Parathyroid adenoma (tissue), 2 donors: ENCODE measurements at regions not wholly inside any gene's neighbourhood (a gene's known extent, or its start where the extent isn't known, plus 50 kb on each side); places are given as distances from the start of the nearest gene placed in this dataset.

Experiments
- H2AFZ ChIP-seq: fragments of 300-600 bp; sonication (generic); one replicate; pipeline ENCODE4 v1.7.0; 2017; ENCODE audit warnings: antibody characterized with exemption, mild to moderate bottlenecking
- H3K27ac ChIP-seq: fragments of 300-600 bp; sonication (generic); one replicate; pipeline ENCODE4 v1.7.0; 2017
- H3K27me3 ChIP-seq: fragments of 300-600 bp; sonication (generic); one replicate; pipeline ENCODE4 v1.7.0; 2017; ENCODE audit warnings: low read length; ENCODE audit not compliant: control insufficient read depth, insufficient read depth
- H3K36me3 ChIP-seq: fragments of 300-600 bp; sonication (generic); one replicate; pipeline ENCODE4 v1.7.0; 2017; ENCODE audit warnings: low read length; ENCODE audit not compliant: control insufficient read depth, insufficient read depth
- H3K4me1 ChIP-seq: fragments of 300-600 bp; sonication (generic); one replicate; pipeline ENCODE4 v1.7.0; 2017; ENCODE audit warnings: control low read depth
- H3K4me2 ChIP-seq: fragments of 300-600 bp; sonication (generic); one replicate; pipeline ENCODE4 v1.7.0; 2017; ENCODE audit warnings: low read length
- H3K4me3 ChIP-seq: fragments of 300-600 bp; sonication (generic); one replicate; pipeline ENCODE4 v1.7.0; 2017; ENCODE audit warnings: low read depth, low read length
- H3K79me2 ChIP-seq: fragments of 300-600 bp; sonication (generic); one replicate; pipeline ENCODE4 v1.7.0; 2017; ENCODE audit warnings: control low read depth
- H3K9ac ChIP-seq: fragments of 300-600 bp; sonication (generic); one replicate; pipeline ENCODE4 v1.7.0; 2017; ENCODE audit warnings: mild to moderate bottlenecking
- H3K9me3 ChIP-seq: fragments of 300-600 bp; sonication (generic); one replicate; pipeline ENCODE4 v1.7.0; 2017; ENCODE audit warnings: low read length; ENCODE audit not compliant: control insufficient read depth
- TF ChIP-seq, protein P1 (sequence below): fragments of 300-600 bp; sonication (generic); IDR thresholded peaks from one replicate; pipeline ENCODE4 v1.7.0; 2017; ENCODE audit warnings: antibody characterized with exemption, mild to moderate bottlenecking
- donor health status: primary hyperparathyroidism.

DNA sequence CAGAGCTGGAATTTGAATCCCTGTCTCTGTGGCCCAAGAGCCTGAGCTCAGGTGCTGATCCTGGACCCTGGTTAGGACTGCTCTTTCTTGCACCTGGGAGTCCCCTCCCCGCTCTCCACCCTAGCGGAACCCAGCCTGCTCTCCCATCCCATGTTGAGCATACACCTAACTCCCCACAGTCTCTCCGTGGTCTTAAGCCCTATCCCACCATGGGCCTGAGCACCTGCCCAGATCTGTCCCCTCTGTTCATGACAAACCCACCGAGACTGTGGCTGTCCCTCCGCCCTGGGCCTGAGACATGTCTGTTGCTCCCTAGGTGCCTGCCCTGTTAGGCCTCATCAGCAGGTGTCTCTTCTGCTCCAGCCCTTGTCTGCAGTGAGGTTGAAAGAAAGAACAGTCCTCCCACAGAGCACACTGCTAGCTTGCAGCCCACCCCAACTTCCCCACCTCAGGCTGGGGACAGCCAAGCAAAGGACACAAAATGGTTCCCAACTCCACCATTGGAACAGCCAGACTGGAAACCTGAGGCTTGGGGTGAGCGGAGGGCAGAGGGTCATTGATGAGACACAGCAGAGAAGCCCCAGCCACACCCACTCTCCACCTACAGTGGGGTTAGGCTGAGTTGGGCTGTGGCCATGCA is 118.5 kb downstream of the MATN1 start:
- TF ChIP-seq, protein P1, sequence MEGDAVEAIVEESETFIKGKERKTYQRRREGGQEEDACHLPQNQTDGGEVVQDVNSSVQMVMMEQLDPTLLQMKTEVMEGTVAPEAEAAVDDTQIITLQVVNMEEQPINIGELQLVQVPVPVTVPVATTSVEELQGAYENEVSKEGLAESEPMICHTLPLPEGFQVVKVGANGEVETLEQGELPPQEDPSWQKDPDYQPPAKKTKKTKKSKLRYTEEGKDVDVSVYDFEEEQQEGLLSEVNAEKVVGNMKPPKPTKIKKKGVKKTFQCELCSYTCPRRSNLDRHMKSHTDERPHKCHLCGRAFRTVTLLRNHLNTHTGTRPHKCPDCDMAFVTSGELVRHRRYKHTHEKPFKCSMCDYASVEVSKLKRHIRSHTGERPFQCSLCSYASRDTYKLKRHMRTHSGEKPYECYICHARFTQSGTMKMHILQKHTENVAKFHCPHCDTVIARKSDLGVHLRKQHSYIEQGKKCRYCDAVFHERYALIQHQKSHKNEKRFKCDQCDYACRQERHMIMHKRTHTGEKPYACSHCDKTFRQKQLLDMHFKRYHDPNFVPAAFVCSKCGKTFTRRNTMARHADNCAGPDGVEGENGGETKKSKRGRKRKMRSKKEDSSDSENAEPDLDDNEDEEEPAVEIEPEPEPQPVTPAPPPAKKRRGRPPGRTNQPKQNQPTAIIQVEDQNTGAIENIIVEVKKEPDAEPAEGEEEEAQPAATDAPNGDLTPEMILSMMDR, result no peak
- no peaks in the 10 kb centered on the region for H3K79me2 ChIP-seq
- no peak overlapping the region for H2AFZ ChIP-seq
- no peak overlapping the region for H3K27ac ChIP-seq
- no peak overlapping the region for H3K4me2 ChIP-seq
- no peaks in the 10 kb centered on the region for H3K4me1 ChIP-seq
- H3K36me3 ChIP-seq, result no peaks in the 10 kb centered on the region
- no peak overlapping the region for H3K4me3 ChIP-seq
- H3K9ac ChIP-seq, result no peak overlapping the region
- no peaks in the 10 kb centered on the region for H3K9me3 ChIP-seq
- no peaks in the 10 kb centered on the region for H3K27me3 ChIP-seq

DNA sequence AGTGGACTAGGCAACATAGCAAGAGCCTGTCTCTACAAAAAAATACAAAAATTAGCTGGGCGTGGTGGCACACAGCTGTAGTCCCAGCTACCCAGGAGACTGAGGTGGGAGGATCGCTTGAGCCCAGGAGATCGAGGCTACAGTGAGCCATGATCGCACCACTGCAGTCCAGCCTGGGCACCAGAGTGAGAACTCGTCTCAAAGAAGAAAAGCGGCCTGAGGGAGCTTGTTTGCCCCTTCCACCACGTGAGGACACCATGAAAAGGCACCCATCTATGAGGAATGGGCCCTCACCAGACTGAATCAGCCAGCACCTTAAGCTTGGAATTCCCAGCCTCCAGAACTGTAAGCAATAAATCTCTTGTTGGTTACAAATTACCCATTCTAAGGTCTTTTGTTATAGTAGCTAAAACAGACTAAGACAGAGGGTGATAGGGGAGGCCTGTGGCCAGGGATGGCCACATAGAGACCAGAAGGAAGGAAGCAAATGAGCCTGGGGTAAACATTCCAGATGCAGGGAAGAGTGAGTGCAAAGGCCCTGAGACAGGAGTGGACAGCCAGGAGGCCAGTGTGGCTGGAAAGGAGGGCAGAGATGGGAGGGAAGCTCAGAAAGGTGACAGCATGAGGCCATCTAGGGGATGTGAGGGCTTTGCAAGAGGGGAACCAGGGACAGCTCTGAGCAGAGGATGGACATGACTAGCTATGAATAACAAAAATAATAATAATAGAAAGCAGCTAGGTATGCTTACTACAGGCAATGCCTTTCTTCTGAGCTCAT is 120.1 kb downstream of the MATN1 start:
- no peaks in the 10 kb centered on the region for H3K9me3 ChIP-seq
- H3K27me3 ChIP-seq, result no peaks in the 10 kb centered on the region

DNA sequence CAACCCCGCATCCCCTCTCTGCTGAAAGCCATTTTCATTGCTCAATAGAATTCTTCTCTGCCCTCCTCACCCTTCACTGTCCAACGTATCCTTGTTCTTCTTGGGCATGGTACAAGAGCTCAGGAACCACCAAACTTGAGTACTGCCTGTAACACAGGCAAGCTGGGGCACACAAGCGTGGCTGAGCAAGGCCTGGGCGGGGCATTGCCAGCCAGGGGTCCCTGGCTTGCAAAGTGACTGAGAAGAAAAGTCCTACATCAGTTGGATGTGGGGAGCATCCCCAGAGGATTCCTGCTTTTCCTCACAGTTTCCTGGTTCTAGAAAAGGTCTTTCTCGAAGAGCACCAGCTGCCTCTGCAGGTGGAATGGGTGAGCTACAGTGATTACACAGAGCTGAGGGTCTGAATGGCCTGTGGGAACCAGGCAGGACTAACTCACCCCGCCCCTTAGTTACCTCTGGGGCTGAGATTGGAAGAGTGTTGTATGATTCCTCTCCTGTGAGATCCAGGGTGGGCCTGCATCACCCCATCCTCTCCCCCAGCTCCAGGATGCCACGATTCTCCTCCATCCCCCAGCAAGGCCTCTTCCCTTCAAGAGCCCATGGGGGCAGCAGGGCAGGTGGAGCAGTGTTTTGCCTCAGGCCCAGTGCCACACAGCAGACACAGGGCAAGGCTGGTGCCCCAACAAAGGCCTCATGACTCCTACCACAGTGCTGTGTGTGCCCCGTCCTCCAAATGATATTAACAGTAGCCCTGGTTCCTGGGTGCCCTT is 121.9 kb downstream of the MATN1 start:
- TF ChIP-seq, protein P1, result no peak
- H2AFZ ChIP-seq, result no peak overlapping the region
- no peaks in the 10 kb centered on the region for H3K36me3 ChIP-seq
- H3K4me2 ChIP-seq, result no peak overlapping the region
- no peak overlapping the region for H3K27ac ChIP-seq
- no peaks in the 10 kb centered on the region for H3K79me2 ChIP-seq
- H3K27me3 ChIP-seq, result no peaks in the 10 kb centered on the region
- H3K9ac ChIP-seq, result no peak overlapping the region
- no peaks in the 10 kb centered on the region for H3K4me1 ChIP-seq
- H3K9me3 ChIP-seq, result no peaks in the 10 kb centered on the region
- no peak overlapping the region for H3K4me3 ChIP-seq

More for the DNA sequence above, 120.1 kb downstream of the MATN1 start:
- Histone ChIP-seq H3K4me3 (no peak overlapping the region), H3K79me2 (no peaks in the 10 kb centered on the region), H3K4me1 (no peaks in the 10 kb centered on the region), H2AFZ (no peak overlapping the region), H3K36me3 (no peaks in the 10 kb centered on the region), H3K27ac (no peak overlapping the region), H3K9ac (no peak overlapping the region), H3K4me2 (no peak overlapping the region)
- TF ChIP-seq, protein P1, result no peak

DNA sequence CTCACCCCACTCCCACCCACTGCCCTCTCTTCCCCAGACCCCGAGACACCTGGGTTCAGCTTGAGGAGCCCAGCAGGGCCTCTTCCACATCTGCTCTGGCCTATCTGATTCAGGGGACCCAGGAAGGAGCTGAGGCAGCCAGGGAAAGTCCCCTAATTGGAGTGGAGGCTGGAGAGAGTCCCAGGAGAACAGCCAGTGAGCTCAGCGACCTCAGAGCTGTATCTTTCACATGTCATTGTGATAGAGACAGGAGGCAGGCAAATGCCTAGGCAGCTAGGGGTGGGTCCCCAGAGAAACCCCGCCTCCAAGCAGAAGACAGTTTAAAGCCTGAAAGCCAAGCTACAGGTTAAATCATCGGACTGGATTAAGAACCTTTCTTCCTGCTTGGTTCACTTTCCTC is 122.7 kb downstream of the MATN1 start:
- H3K9ac ChIP-seq, result no peak overlapping the region
- no peak overlapping the region for H3K4me3 ChIP-seq
- H3K9me3 ChIP-seq, result no peaks in the 10 kb centered on the region
- H3K27me3 ChIP-seq, result no peaks in the 10 kb centered on the region
- no peak overlapping the region for H2AFZ ChIP-seq
- H3K4me2 ChIP-seq, result no peak overlapping the region
- H3K36me3 ChIP-seq, result no peaks in the 10 kb centered on the region
- no peaks in the 10 kb centered on the region for H3K79me2 ChIP-seq
- H3K4me1 ChIP-seq, result no peaks in the 10 kb centered on the region
- TF ChIP-seq, protein P1, result no peak
- H3K27ac ChIP-seq, result no peak overlapping the region
